Fibroblast of lung (primary cell): ENCODE measurements at regions not wholly inside any gene's neighbourhood (a gene's known extent, or its start where the extent isn't known, plus 50 kb on each side); places are given as distances from the start of the nearest gene placed in this dataset.

Source experiments
- DNase-seq, 2 donors: peaks; one replicate each; pipeline versions ENCODE4 v3.0.0 to v3.0.0-alpha.2; 2010; ENCODE audit warnings: low read depth in 2 of 2
- H2AFZ ChIP-seq: 2 replicates; pipeline ENCODE4 v1.5.1; 2012; ENCODE audit warnings: low read length, control low read depth, inconsistent platforms
- H3K27ac ChIP-seq: 2 replicates; pipeline ENCODE4 v1.5.1; 2011; ENCODE audit warnings: low read length, control low read depth; ENCODE audit not compliant: insufficient read depth
- H3K27me3 ChIP-seq: 2 replicates; pipeline ENCODE4 v1.5.1; 2011; ENCODE audit warnings: mild to moderate bottlenecking, low read length; ENCODE audit not compliant: control insufficient read depth, insufficient read depth
- H3K36me3 ChIP-seq: 2 replicates; pipeline ENCODE4 v1.5.1; 2011; ENCODE audit warnings: low read length; ENCODE audit not compliant: control insufficient read depth, insufficient read depth
- H3K4me1 ChIP-seq: 2 replicates; pipeline ENCODE4 v1.5.1; 2011; ENCODE audit warnings: low read length; ENCODE audit not compliant: control insufficient read depth, insufficient read depth; ENCODE audit errors: extremely low read depth
- H3K4me2 ChIP-seq: 2 replicates; pipeline ENCODE4 v1.5.1; 2011; ENCODE audit warnings: low read length, control low read depth; ENCODE audit not compliant: insufficient read depth; ENCODE audit errors: extremely low read depth
- H3K4me3 ChIP-seq, 4 experiments: fragments of 200-600 bp in 1 of 4; sonication (generic) in 1 of 4; replicated peaks in 1 of 4; 2 replicates each; pipeline ENCODE4 v1.5.1; 2011 to 2016; ENCODE audit warnings: low read length in 4 of 4, low read depth in 3 of 4, mild to moderate bottlenecking in 3 of 4, control low read depth in 2 of 4, inconsistent platforms in 1 of 4, mixed read lengths in 1 of 4; ENCODE audit not compliant: insufficient read depth in 1 of 4; ENCODE audit errors: control extremely low read depth in 1 of 4
- H3K79me2 ChIP-seq: 2 replicates; pipeline ENCODE4 v1.5.1; 2012; ENCODE audit warnings: mild to moderate bottlenecking, low read length, inconsistent platforms; ENCODE audit not compliant: control insufficient read depth, insufficient read depth
- H3K9ac ChIP-seq: 2 replicates; pipeline ENCODE4 v1.5.1; 2011; ENCODE audit warnings: mild to moderate bottlenecking, low read length, control low read depth; ENCODE audit not compliant: insufficient read depth
- H3K9me3 ChIP-seq: 2 replicates; pipeline ENCODE4 v1.5.1; 2012; ENCODE audit warnings: low read depth, low read length; ENCODE audit not compliant: control insufficient read depth, insufficient read depth
- H4K20me1 ChIP-seq: 2 replicates; pipeline ENCODE4 v1.5.1; 2011; ENCODE audit warnings: low read length; ENCODE audit not compliant: control insufficient read depth, insufficient read depth; ENCODE audit errors: extremely low read depth
- EZH2 ChIP-seq: IDR thresholded peaks from 2 replicates; pipeline ENCODE4 v1.5.1; 2012; ENCODE audit warnings: low read length, control low read depth, mild to moderate bottlenecking; ENCODE audit errors: missing control alignments
- TF ChIP-seq, protein P1 (sequence below), 2 donors: IDR thresholded peaks in 1 of 2; conservative IDR thresholded peaks in 1 of 2; 1 replicate in 1 of 2; 2 replicates in 1 of 2; pipeline ENCODE4 v1.5.1; 2011 to 2012; ENCODE audit warnings: low read length in 2 of 2, control low read depth in 1 of 2, inconsistent platforms in 1 of 2, low read depth in 1 of 2, mild to moderate bottlenecking in 1 of 2

- H3K27me3 ChIP-seq = no peaks in the 10 kb centered on the region
These were observed 161.5 kb downstream of the RPS29 start for GRCh38 chr14:49424436-49425331.

DNA sequence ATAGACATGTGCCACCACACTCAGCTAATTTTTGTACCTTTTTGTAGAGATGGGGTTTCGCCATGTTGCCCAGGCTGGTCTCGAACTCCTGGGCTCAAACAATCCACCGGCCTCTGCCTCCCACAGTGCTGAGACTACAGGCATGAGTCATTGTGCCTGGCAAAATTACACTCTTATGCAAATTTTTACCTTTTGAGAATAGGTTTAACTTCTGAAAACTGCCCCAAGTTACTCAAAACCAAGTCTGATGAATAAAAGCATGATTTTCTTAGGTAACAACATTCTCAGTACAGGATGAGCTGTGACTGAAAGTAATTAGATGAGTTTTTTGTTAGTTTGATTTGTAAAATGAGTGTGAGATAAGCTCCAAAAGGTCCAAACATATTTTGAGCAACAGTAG lies 166.0 kb downstream of the RPS29 start:
- H3K9ac ChIP-seq = no peak overlapping the region
- no peak overlapping the region for H3K27ac ChIP-seq
- no peaks in the 10 kb centered on the region for H3K9me3 ChIP-seq
- H3K4me3 ChIP-seq = no peak overlapping the region
- no peak overlapping the region for H2AFZ ChIP-seq
- no peaks in the 10 kb centered on the region for H3K4me1 ChIP-seq
- no peaks in the 10 kb centered on the region for H3K36me3 ChIP-seq
- no peak for TF ChIP-seq EZH2
- TF ChIP-seq, protein P1, sequence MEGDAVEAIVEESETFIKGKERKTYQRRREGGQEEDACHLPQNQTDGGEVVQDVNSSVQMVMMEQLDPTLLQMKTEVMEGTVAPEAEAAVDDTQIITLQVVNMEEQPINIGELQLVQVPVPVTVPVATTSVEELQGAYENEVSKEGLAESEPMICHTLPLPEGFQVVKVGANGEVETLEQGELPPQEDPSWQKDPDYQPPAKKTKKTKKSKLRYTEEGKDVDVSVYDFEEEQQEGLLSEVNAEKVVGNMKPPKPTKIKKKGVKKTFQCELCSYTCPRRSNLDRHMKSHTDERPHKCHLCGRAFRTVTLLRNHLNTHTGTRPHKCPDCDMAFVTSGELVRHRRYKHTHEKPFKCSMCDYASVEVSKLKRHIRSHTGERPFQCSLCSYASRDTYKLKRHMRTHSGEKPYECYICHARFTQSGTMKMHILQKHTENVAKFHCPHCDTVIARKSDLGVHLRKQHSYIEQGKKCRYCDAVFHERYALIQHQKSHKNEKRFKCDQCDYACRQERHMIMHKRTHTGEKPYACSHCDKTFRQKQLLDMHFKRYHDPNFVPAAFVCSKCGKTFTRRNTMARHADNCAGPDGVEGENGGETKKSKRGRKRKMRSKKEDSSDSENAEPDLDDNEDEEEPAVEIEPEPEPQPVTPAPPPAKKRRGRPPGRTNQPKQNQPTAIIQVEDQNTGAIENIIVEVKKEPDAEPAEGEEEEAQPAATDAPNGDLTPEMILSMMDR (conservative IDR thresholded peaks at IDR 0.05 in 1 of 2, IDR thresholded peaks at IDR 0.05 in 1 of 2; ENCODE audit: low read depth in 1 of 2, low read length in 2 of 2) = no peak
- no peak overlapping the region for H3K4me2 ChIP-seq
- H3K79me2 ChIP-seq = no peaks in the 10 kb centered on the region
- no peaks in the 10 kb centered on the region for H4K20me1 ChIP-seq
- H3K27me3 ChIP-seq = peaks cover 2% of the 10 kb centered on the region
- no peak for DNase-seq

More at GRCh38 chr14:49424436-49425331, 161.5 kb downstream of the RPS29 start:
- Histone ChIP-seq H3K79me2 (no peaks in the 10 kb centered on the region), H2AFZ (no peak overlapping the region), H3K4me2 (no peak overlapping the region), H3K9me3 (no peaks in the 10 kb centered on the region), H3K27ac (no peak overlapping the region), H3K36me3 (no peaks in the 10 kb centered on the region), H3K9ac (no peak overlapping the region), H3K4me3 (no peak overlapping the region), H3K4me1 (no peaks in the 10 kb centered on the region), H4K20me1 (no peaks in the 10 kb centered on the region)
- DNase-seq = peak in 1 of 2 donors; percentile 9
- TF ChIP-seq, protein P1 (conservative IDR thresholded peaks at IDR 0.05 in 1 of 2, IDR thresholded peaks at IDR 0.05 in 1 of 2; ENCODE audit: low read depth in 1 of 2, low read length in 2 of 2) = no peak
- no peak for TF ChIP-seq EZH2

- no peak overlapping the region for H3K27ac ChIP-seq
- no peak overlapping the region for H3K4me3 ChIP-seq
- no peaks in the 10 kb centered on the region for H3K4me1 ChIP-seq
- H3K9ac ChIP-seq = no peak overlapping the region
- H2AFZ ChIP-seq = no peak overlapping the region
- H4K20me1 ChIP-seq = no peaks in the 10 kb centered on the region
- H3K4me2 ChIP-seq = no peak overlapping the region
- peaks cover 2% of the 10 kb centered on the region for H3K27me3 ChIP-seq
- H3K79me2 ChIP-seq = no peaks in the 10 kb centered on the region
- H3K36me3 ChIP-seq = no peaks in the 10 kb centered on the region
- TF ChIP-seq, protein P1 (conservative IDR thresholded peaks at IDR 0.05 in 1 of 2, IDR thresholded peaks at IDR 0.05 in 1 of 2; ENCODE audit: low read depth in 1 of 2, low read length in 2 of 2) = no peak
- DNase-seq = no peak
- H3K9me3 ChIP-seq = no peaks in the 10 kb centered on the region
These were observed 167.4 kb downstream of the RPS29 start for GRCh38 chr14:49418789-49419188.
